Skeletal muscle satellite cell (primary cell): ENCODE measurements at regions not wholly inside any gene's neighbourhood (a gene's known extent, or its start where the extent isn't known, plus 50 kb on each side); places are given as distances from the start of the nearest gene placed in this dataset.

Experiments
- H3K27me3 ChIP-seq: 2 replicates; pipeline ENCODE4 v1.7.0; 2013; ENCODE audit warnings: low read length; ENCODE audit not compliant: control insufficient read depth, insufficient read depth
- H3K36me3 ChIP-seq: 2 replicates; pipeline ENCODE4 v1.7.0; 2013; ENCODE audit warnings: mild to moderate bottlenecking, control low read depth, low read length; ENCODE audit not compliant: insufficient read depth
- H3K4me1 ChIP-seq: 2 replicates; pipeline ENCODE4 v1.7.0; 2013; ENCODE audit warnings: low read length; ENCODE audit not compliant: control insufficient read depth, insufficient read depth
- H3K4me2 ChIP-seq: 2 replicates; pipeline ENCODE4 v1.7.0; 2013; ENCODE audit warnings: mild to moderate bottlenecking, low read length
- H3K4me3 ChIP-seq: 2 replicates; pipeline ENCODE4 v1.7.0; 2013; ENCODE audit warnings: low read length
- H3K9ac ChIP-seq: 2 replicates; pipeline ENCODE4 v1.7.0; 2013; ENCODE audit warnings: mild to moderate bottlenecking, low read depth, low read length, moderate library complexity
- H3K9me3 ChIP-seq: replicated peaks from 2 replicates; pipeline ENCODE4 v1.7.0; 2013; ENCODE audit warnings: mild to moderate bottlenecking, control low read depth, low read length

GRCh38 chr5:40399349-40399748 is 280.4 kb upstream of the PTGER4 start:
- H3K9me3 ChIP-seq: no peaks in the 10 kb centered on the region
- H3K4me3 ChIP-seq: no peak overlapping the region
- H3K27me3 ChIP-seq: no peaks in the 10 kb centered on the region
- H3K9ac ChIP-seq: no peak overlapping the region
- H3K4me2 ChIP-seq: no peak overlapping the region
- peaks cover 49% of the 10 kb centered on the region for H3K4me1 ChIP-seq
- no peaks in the 10 kb centered on the region for H3K36me3 ChIP-seq

- no peak overlapping the region for H3K4me3 ChIP-seq
- H3K27me3 ChIP-seq: no peaks in the 10 kb centered on the region
- H3K4me1 ChIP-seq: peaks cover 49% of the 10 kb centered on the region
- no peak overlapping the region for H3K9ac ChIP-seq
- no peak overlapping the region for H3K4me2 ChIP-seq
- H3K9me3 ChIP-seq: no peaks in the 10 kb centered on the region
- H3K36me3 ChIP-seq: no peaks in the 10 kb centered on the region
Observed at GRCh38 chr5:40397976-40398375, 281.7 kb upstream of the PTGER4 start.

- Histone ChIP-seq H3K4me2 (no peak overlapping the region), H3K4me1 (peaks cover 47% of the 10 kb centered on the region), H3K9ac (no peak overlapping the region), H3K9me3 (no peaks in the 10 kb centered on the region), H3K27me3 (no peaks in the 10 kb centered on the region), H3K4me3 (no peak overlapping the region), H3K36me3 (no peaks in the 10 kb centered on the region)
Observed at GRCh38 chr5:40397091-40397490, 282.6 kb upstream of the PTGER4 start.

GRCh38 chr5:40396317-40396716 is 283.4 kb upstream of the PTGER4 start:
- Histone ChIP-seq H3K36me3 (no peaks in the 10 kb centered on the region), H3K9ac (no peak overlapping the region), H3K4me3 (no peak overlapping the region), H3K4me2 (no peak overlapping the region), H3K4me1 (peaks cover 40% of the 10 kb centered on the region), H3K9me3 (no peaks in the 10 kb centered on the region), H3K27me3 (no peaks in the 10 kb centered on the region)

GRCh38 chr5:40395251-40395650 is 284.5 kb upstream of the PTGER4 start:
- H3K4me3 ChIP-seq: no peak overlapping the region
- H3K4me1 ChIP-seq: peaks cover 29% of the 10 kb centered on the region
- H3K4me2 ChIP-seq: no peak overlapping the region
- H3K36me3 ChIP-seq: no peaks in the 10 kb centered on the region
- no peaks in the 10 kb centered on the region for H3K9me3 ChIP-seq
- H3K27me3 ChIP-seq: no peaks in the 10 kb centered on the region
- no peak overlapping the region for H3K9ac ChIP-seq

- Histone ChIP-seq H3K27me3 (no peaks in the 10 kb centered on the region), H3K36me3 (no peaks in the 10 kb centered on the region), H3K9me3 (no peaks in the 10 kb centered on the region), H3K4me1 (peaks cover 24% of the 10 kb centered on the region), H3K4me3 (no peak overlapping the region), H3K4me2 (no peak overlapping the region), H3K9ac (no peak overlapping the region)
Observed at GRCh38 chr5:40394698-40395097, 285.0 kb upstream of the PTGER4 start.

GRCh38 chr5:40391642-40392041 is 288.1 kb upstream of the PTGER4 start:
- H3K4me2 ChIP-seq: no peak overlapping the region
- no peak overlapping the region for H3K9ac ChIP-seq
- no peaks in the 10 kb centered on the region for H3K9me3 ChIP-seq
- no peaks in the 10 kb centered on the region for H3K36me3 ChIP-seq
- H3K4me3 ChIP-seq: no peak overlapping the region
- H3K27me3 ChIP-seq: no peaks in the 10 kb centered on the region
- H3K4me1 ChIP-seq: peaks cover 14% of the 10 kb centered on the region

- Histone ChIP-seq H3K4me3 (no peak overlapping the region), H3K4me2 (no peak overlapping the region), H3K36me3 (no peaks in the 10 kb centered on the region), H3K4me1 (peaks cover 15% of the 10 kb centered on the region), H3K9me3 (no peaks in the 10 kb centered on the region), H3K9ac (no peak overlapping the region), H3K27me3 (no peaks in the 10 kb centered on the region)
Observed at GRCh38 chr5:40390281-40391149, 289.2 kb upstream of the PTGER4 start.

- no peaks in the 10 kb centered on the region for H3K36me3 ChIP-seq
- peaks cover 15% of the 10 kb centered on the region for H3K4me1 ChIP-seq
- H3K9me3 ChIP-seq: no peaks in the 10 kb centered on the region
- H3K4me2 ChIP-seq: no peak overlapping the region
- no peak overlapping the region for H3K9ac ChIP-seq
- no peaks in the 10 kb centered on the region for H3K27me3 ChIP-seq
- H3K4me3 ChIP-seq: no peak overlapping the region
Observed at GRCh38 chr5:40389591-40389990, 290.1 kb upstream of the PTGER4 start.

- Histone ChIP-seq H3K4me3 (no peak overlapping the region), H3K4me2 (no peak overlapping the region), H3K9me3 (no peaks in the 10 kb centered on the region), H3K9ac (no peak overlapping the region), H3K36me3 (no peaks in the 10 kb centered on the region), H3K27me3 (no peaks in the 10 kb centered on the region), H3K4me1 (peaks cover 45% of the 10 kb centered on the region)
Observed at GRCh38 chr5:40386289-40386688, 293.4 kb upstream of the PTGER4 start.

- peaks cover 51% of the 10 kb centered on the region for H3K4me1 ChIP-seq
- no peaks in the 10 kb centered on the region for H3K9me3 ChIP-seq
- H3K4me3 ChIP-seq: no peak overlapping the region
- no peak overlapping the region for H3K4me2 ChIP-seq
- H3K9ac ChIP-seq: no peak overlapping the region
- H3K36me3 ChIP-seq: no peaks in the 10 kb centered on the region
- no peaks in the 10 kb centered on the region for H3K27me3 ChIP-seq
Observed at GRCh38 chr5:40385544-40385943, 294.2 kb upstream of the PTGER4 start.

GRCh38 chr5:40384782-40385390 is 294.8 kb upstream of the PTGER4 start:
- H3K4me1 ChIP-seq: peaks cover 51% of the 10 kb centered on the region
- peak overlapping the region; percentile 5 for H3K9ac ChIP-seq

More at GRCh38 chr5:40384782-40385390, 294.8 kb upstream of the PTGER4 start:
- no peaks in the 10 kb centered on the region for H3K36me3 ChIP-seq
- no peaks in the 10 kb centered on the region for H3K9me3 ChIP-seq
- no peaks in the 10 kb centered on the region for H3K27me3 ChIP-seq
- H3K4me2 ChIP-seq: no peak overlapping the region
- no peak overlapping the region for H3K4me3 ChIP-seq
